HEK293 (cell line): ENCODE measurements at regions not wholly inside any gene's neighbourhood (a gene's known extent, or its start where the extent isn't known, plus 50 kb on each side); places are given as distances from the start of the nearest gene placed in this dataset.

Experiments
- CTCF ChIP-seq: fragments of 450-650 bp; formaldehyde crosslinking; IDR thresholded peaks from 2 replicates; pipeline ENCODE4 v1.5.1; 2016; ENCODE audit warnings: missing biosample characterization, missing genetic modification characterization
- SCRT2 ChIP-seq: fragments of 450-650 bp; formaldehyde crosslinking; IDR thresholded peaks from 2 replicates; pipeline ENCODE4 v1.5.1; 2016; ENCODE audit warnings: missing biosample characterization, missing genetic modification characterization
- ZBTB44 ChIP-seq: fragments of 450-650 bp; IDR thresholded peaks from 2 replicates; pipeline ENCODE4 v1.5.1; 2018; ENCODE audit warnings: missing biosample characterization, mild to moderate bottlenecking, missing genetic modification characterization
- ZBTB48 ChIP-seq: fragments of 450-650 bp; formaldehyde crosslinking; IDR thresholded peaks from 2 replicates; pipeline ENCODE4 v1.5.1; 2016; ENCODE audit warnings: missing biosample characterization, missing genetic modification characterization
- ZBTB8A ChIP-seq: fragments of 450-650 bp; formaldehyde crosslinking; IDR thresholded peaks from 2 replicates; pipeline ENCODE4 v1.5.1; 2016; ENCODE audit warnings: missing biosample characterization, missing genetic modification characterization
- ZNF121 ChIP-seq: fragments of 450-650 bp; formaldehyde crosslinking; IDR thresholded peaks from 2 replicates; pipeline ENCODE4 v1.5.1; 2016; ENCODE audit warnings: missing biosample characterization, missing genetic modification characterization
- ZNF19 ChIP-seq: fragments of 450-650 bp; formaldehyde crosslinking; IDR thresholded peaks from 2 replicates; pipeline ENCODE4; 2016; ENCODE audit warnings: missing biosample characterization, missing genetic modification characterization, low read depth
- ZNF558 ChIP-seq: fragments of 450-650 bp; formaldehyde crosslinking; IDR thresholded peaks from 2 replicates; pipeline ENCODE4 v1.5.1; 2016; ENCODE audit warnings: missing biosample characterization, missing genetic modification characterization
- ZNF704 ChIP-seq: fragments of 450-650 bp; formaldehyde crosslinking; IDR thresholded peaks from 2 replicates; pipeline ENCODE4 v1.5.1; 2016; ENCODE audit warnings: missing biosample characterization, missing genetic modification characterization
- ZNF747 ChIP-seq: fragments of 450-650 bp; formaldehyde crosslinking; IDR thresholded peaks from 2 replicates; pipeline ENCODE4 v1.5.1; 2016; ENCODE audit warnings: missing biosample characterization, missing genetic modification characterization
- ZSCAN18 ChIP-seq: fragments of 450-650 bp; formaldehyde crosslinking; IDR thresholded peaks from 2 replicates; pipeline ENCODE4 v1.5.1; 2016; ENCODE audit warnings: missing biosample characterization, missing genetic modification characterization
- ZXDB ChIP-seq: fragments of 450-650 bp; formaldehyde crosslinking; IDR thresholded peaks from 2 replicates; pipeline ENCODE4 v1.5.1; 2016; ENCODE audit warnings: missing biosample characterization, missing genetic modification characterization
- TF ChIP-seq, protein P1 (sequence below): fragments of 450-650 bp; formaldehyde crosslinking; IDR thresholded peaks from 2 replicates; pipeline ENCODE4; 2016; ENCODE audit warnings: missing biosample characterization, missing genetic modification characterization
- TF ChIP-seq, protein P2 (sequence below): fragments of 450-650 bp; formaldehyde crosslinking; IDR thresholded peaks from 2 replicates; pipeline ENCODE4 v1.5.1; 2016; ENCODE audit warnings: missing biosample characterization, missing genetic modification characterization, low read depth

DNA sequence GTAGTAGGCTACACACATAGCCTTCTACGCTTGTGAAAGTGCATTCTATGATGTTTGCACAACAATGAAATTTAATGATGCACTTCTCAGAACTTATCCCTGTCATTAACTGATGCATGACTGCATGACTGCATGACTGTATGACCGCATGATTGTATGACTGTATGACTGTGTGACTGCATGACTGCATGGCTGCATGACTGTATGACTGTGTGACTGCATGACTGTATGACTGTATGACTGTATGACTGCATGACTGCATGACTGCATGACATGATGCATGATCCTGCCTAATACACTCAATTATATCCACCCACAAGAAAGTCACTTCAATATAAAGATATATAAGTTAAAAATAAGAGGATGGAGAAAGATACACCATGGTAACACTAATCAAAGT is 365.4 kb upstream of the FSIP2 start:
- no peak for TF ChIP-seq ZSCAN18 (tag by site-specific recombination)
- no peak for TF ChIP-seq ZNF121 (tag by site-specific recombination)
- TF ChIP-seq ZNF704 (tag by site-specific recombination), result no peak
- TF ChIP-seq SCRT2 (tag by site-specific recombination), result no peak
- TF ChIP-seq ZNF19 (tag by site-specific recombination), result no peak
- TF ChIP-seq, protein P1, sequence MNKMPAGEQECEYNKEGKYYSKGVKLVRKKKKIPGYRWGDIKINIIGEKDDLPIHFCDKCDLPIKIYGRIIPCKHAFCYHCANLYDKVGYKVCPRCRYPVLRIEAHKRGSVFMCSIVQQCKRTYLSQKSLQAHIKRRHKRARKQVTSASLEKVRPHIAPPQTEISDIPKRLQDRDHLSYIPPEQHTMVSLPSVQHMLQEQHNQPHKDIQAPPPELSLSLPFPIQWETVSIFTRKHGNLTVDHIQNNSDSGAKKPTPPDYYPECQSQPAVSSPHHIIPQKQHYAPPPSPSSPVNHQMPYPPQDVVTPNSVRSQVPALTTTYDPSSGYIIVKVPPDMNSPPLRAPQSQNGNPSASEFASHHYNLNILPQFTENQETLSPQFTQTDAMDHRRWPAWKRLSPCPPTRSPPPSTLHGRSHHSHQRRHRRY (tag by site-specific recombination), result no peak
- TF ChIP-seq ZXDB (tag by site-specific recombination), result no peak
- no peak for TF ChIP-seq ZBTB48 (tag by site-specific recombination)
- TF ChIP-seq CTCF (tag by site-specific recombination), result no peak
- TF ChIP-seq ZNF558 (tag by site-specific recombination), result no peak
- no peak for TF ChIP-seq ZNF747 (tag by site-specific recombination)
- TF ChIP-seq ZBTB8A (tag by site-specific recombination), result no peak
- no peak for TF ChIP-seq ZBTB44 (tag by site-specific recombination)
- TF ChIP-seq, protein P2, sequence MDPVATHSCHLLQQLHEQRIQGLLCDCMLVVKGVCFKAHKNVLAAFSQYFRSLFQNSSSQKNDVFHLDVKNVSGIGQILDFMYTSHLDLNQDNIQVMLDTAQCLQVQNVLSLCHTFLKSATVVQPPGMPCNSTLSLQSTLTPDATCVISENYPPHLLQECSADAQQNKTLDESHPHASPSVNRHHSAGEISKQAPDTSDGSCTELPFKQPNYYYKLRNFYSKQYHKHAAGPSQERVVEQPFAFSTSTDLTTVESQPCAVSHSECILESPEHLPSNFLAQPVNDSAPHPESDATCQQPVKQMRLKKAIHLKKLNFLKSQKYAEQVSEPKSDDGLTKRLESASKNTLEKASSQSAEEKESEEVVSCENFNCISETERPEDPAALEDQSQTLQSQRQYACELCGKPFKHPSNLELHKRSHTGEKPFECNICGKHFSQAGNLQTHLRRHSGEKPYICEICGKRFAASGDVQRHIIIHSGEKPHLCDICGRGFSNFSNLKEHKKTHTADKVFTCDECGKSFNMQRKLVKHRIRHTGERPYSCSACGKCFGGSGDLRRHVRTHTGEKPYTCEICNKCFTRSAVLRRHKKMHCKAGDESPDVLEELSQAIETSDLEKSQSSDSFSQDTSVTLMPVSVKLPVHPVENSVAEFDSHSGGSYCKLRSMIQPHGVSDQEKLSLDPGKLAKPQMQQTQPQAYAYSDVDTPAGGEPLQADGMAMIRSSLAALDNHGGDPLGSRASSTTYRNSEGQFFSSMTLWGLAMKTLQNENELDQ (tag by site-specific recombination), result no peak
